ENCODE measurements at regions not wholly inside any gene's neighbourhood (a gene's known extent, or its start where the extent isn't known, plus 50 kb on each side); places are given as distances from the start of the nearest gene placed in this dataset.

DNA sequence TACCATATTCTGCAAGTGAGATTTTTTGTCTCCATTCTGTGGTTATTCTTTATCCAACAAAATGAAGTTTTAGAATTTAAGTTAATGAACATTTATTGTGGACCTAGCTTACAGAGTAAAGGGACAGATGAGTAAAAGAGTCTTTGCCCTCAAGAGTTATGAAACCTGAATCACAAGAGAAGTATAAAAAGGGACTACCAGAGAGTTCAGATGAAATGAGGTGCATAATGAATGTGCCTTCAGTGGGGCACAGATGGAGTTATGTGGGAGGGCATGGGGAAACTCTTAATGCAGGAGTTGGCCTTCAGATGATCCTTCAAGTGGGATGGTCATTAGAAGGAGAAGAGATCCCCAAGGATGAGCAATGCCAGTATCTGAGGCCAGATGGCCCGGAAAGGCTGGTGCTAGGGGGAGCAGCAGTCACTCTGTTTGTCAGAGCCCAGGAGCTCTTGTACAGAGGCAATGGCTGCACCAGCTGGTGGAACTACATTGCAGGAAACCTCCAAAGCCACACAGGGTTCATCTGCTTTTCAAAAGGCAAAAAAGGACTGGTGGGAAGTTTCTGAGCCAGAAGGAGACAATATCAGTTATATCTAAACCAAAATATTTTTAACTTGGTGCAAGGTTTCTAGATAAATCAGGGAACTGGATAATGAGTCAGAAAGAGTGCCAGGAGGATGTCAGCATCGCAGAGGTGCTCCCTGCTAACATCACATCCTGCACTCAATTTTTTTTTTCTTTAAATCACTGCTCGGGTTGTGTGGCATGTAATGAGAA lies 162.0 kb downstream of the KLF6 start:
- Histone ChIP-seq H2AK5ac (ENCODE audit: low read length) (no peak overlapping the region), H3K56ac (ENCODE audit: low read length) (no peak overlapping the region), H3K27ac (ENCODE audit: low read depth, low read length) (no peak overlapping the region), H3K79me1 (ENCODE audit: low read length) (no peaks in the 10 kb centered on the region), H3K9ac (ENCODE audit: low read length) (no peak overlapping the region), H3K4me3 (ENCODE audit: low read length) (no peak overlapping the region), H2BK15ac (replicated peaks; ENCODE audit: low read depth) (no peak overlapping the region), H3K4ac (ENCODE audit: low read depth, low read length) (no peak overlapping the region), H4K8ac (ENCODE audit: low read depth, low read length) (no peak overlapping the region), H3K23ac (ENCODE audit: low read length) (no peak overlapping the region), H3K79me2 (ENCODE audit: control insufficient read depth, insufficient read depth, low read length) (no peaks in the 10 kb centered on the region), H3K36me3 (ENCODE audit: control insufficient read depth, insufficient read depth, low read length) (no peaks in the 10 kb centered on the region), H2BK120ac (ENCODE audit: low read depth, low read length) (no peak overlapping the region), H3K4me2 (ENCODE audit: low read length) (no peak overlapping the region), H3K27me3 (ENCODE audit: insufficient read depth, low read length, poor library complexity) (no peaks in the 10 kb centered on the region), H4K5ac (ENCODE audit: low read length) (no peak overlapping the region), H2BK5ac (ENCODE audit: low read length) (no peak overlapping the region), H3K4me1 (ENCODE audit: control insufficient read depth, low read depth, low read length) (no peaks in the 10 kb centered on the region), H3K18ac (ENCODE audit: low read length) (no peak overlapping the region)
- WGBS (ENCODE audit: extremely low coverage, insufficient coverage, low lambda C conversion rate) = no CpG with 5 or more reads among the region's 3 CpGs
- DNase-seq = no peak

DNA sequence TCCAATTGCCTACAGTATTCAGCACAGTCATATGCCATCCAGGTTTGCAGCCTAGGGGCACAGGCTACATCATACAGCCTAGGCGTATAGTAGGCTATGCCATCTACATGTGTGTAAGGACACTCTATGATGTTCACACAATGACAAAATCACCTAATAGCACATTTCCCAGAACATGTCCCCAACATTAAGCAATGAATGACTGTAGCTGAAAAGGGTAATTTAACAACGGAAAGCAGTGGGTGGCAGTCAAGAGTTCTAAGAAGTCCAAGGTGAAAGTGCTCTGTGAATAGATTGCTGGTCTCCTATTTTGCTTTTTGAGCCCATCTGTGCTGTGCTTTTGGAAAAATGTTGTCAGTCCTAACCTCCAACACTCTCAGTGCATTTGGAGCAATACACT lies 162.6 kb downstream of the KLF6 start:
- Histone ChIP-seq H3K27me3 (ENCODE audit: insufficient read depth, low read length, poor library complexity) (no peaks in the 10 kb centered on the region), H3K79me2 (ENCODE audit: control insufficient read depth, insufficient read depth, low read length) (no peaks in the 10 kb centered on the region), H2BK5ac (ENCODE audit: low read length) (no peak overlapping the region), H3K79me1 (ENCODE audit: low read length) (no peaks in the 10 kb centered on the region), H4K5ac (ENCODE audit: low read length) (no peak overlapping the region), H3K23ac (ENCODE audit: low read length) (no peak overlapping the region), H4K8ac (ENCODE audit: low read depth, low read length) (no peak overlapping the region), H2BK120ac (ENCODE audit: low read depth, low read length) (no peak overlapping the region), H3K4me1 (ENCODE audit: control insufficient read depth, low read depth, low read length) (no peaks in the 10 kb centered on the region), H3K9ac (ENCODE audit: low read length) (no peak overlapping the region), H3K4ac (ENCODE audit: low read depth, low read length) (no peak overlapping the region), H3K36me3 (ENCODE audit: control insufficient read depth, insufficient read depth, low read length) (no peaks in the 10 kb centered on the region), H3K27ac (ENCODE audit: low read depth, low read length) (no peak overlapping the region), H2AK5ac (ENCODE audit: low read length) (no peak overlapping the region), H3K4me3 (ENCODE audit: low read length) (no peak overlapping the region), H3K18ac (ENCODE audit: low read length) (no peak overlapping the region), H3K56ac (ENCODE audit: low read length) (no peak overlapping the region), H2BK15ac (replicated peaks; ENCODE audit: low read depth) (no peak overlapping the region), H3K4me2 (ENCODE audit: low read length) (no peak overlapping the region)
- DNase-seq = no peak
- no CpG with 5 or more reads among the region's 2 CpGs for WGBS (ENCODE audit: extremely low coverage, insufficient coverage, low lambda C conversion rate)

DNA sequence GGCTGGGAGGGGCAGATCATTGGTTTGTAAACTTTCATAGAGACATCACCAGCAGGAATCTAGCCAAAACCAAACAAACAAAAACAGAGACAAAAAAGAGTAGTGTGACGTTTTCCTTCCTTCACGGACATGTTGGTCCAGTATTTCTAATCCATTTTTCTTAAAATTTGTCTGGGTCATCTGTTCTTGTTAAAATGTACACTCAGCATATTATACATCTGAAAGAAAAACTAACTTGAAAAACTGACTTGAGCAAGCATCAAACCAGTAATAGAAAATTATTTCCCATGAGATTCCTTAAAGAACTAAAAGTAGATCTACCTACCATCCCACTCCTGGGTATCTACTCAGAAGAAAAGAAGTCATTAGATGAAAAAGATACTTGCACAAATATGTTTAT lies 164.2 kb downstream of the KLF6 start:
- Histone ChIP-seq H2BK120ac (ENCODE audit: low read depth, low read length) (no peak overlapping the region), H3K56ac (ENCODE audit: low read length) (no peak overlapping the region), H2BK5ac (ENCODE audit: low read length) (no peak overlapping the region), H3K36me3 (ENCODE audit: control insufficient read depth, insufficient read depth, low read length) (no peaks in the 10 kb centered on the region), H4K5ac (ENCODE audit: low read length) (no peak overlapping the region), H3K27me3 (ENCODE audit: insufficient read depth, low read length, poor library complexity) (no peaks in the 10 kb centered on the region), H3K79me1 (ENCODE audit: low read length) (no peaks in the 10 kb centered on the region), H2BK15ac (replicated peaks; ENCODE audit: low read depth) (no peak overlapping the region), H3K4me2 (ENCODE audit: low read length) (no peak overlapping the region), H3K18ac (ENCODE audit: low read length) (no peak overlapping the region), H3K4me1 (ENCODE audit: control insufficient read depth, low read depth, low read length) (no peaks in the 10 kb centered on the region), H3K4ac (ENCODE audit: low read depth, low read length) (no peak overlapping the region), H2AK5ac (ENCODE audit: low read length) (no peak overlapping the region), H3K79me2 (ENCODE audit: control insufficient read depth, insufficient read depth, low read length) (no peaks in the 10 kb centered on the region), H3K27ac (ENCODE audit: low read depth, low read length) (no peak overlapping the region), H3K9ac (ENCODE audit: low read length) (no peak overlapping the region), H3K23ac (ENCODE audit: low read length) (no peak overlapping the region), H4K8ac (ENCODE audit: low read depth, low read length) (no peak overlapping the region), H3K4me3 (ENCODE audit: low read length) (no peak overlapping the region)
- no CpG with 5 or more reads among the region's 2 CpGs for WGBS (ENCODE audit: extremely low coverage, insufficient coverage, low lambda C conversion rate)
- no peak for DNase-seq

DNA sequence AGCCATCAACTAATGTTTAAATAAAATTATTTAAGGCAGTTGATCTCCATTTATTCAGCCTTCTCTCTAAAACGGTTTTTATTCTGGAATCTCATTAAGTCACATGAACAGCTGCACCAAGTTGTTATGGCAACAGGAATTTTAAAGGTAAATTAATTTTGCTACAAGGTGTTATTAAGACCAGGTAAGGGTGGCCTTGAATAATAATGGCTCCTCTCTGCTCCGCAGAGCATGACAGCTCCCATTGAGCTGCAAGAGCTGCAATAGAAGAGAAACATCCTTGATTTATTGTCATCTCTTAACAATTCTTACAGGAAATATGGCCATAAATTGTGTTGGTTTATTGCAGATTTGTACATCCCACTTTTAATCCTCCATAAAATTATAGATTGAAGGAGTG lies 165.8 kb downstream of the KLF6 start:
- no peak overlapping the region for H3K27ac ChIP-seq (ENCODE audit: low read depth, low read length)
- H3K23ac ChIP-seq (ENCODE audit: low read length) = no peak overlapping the region
- H3K27me3 ChIP-seq (ENCODE audit: insufficient read depth, low read length, poor library complexity) = no peaks in the 10 kb centered on the region
- H3K18ac ChIP-seq (ENCODE audit: low read length) = no peak overlapping the region
- H2BK5ac ChIP-seq (ENCODE audit: low read length) = no peak overlapping the region
- H2BK15ac ChIP-seq (replicated peaks; ENCODE audit: low read depth) = no peak overlapping the region
- no peak overlapping the region for H3K4ac ChIP-seq (ENCODE audit: low read depth, low read length)
- no peak overlapping the region for H4K8ac ChIP-seq (ENCODE audit: low read depth, low read length)
- H3K4me1 ChIP-seq (ENCODE audit: control insufficient read depth, low read depth, low read length) = no peaks in the 10 kb centered on the region
- H3K4me2 ChIP-seq (ENCODE audit: low read length) = no peak overlapping the region
- no peak for DNase-seq
- no peaks in the 10 kb centered on the region for H3K79me2 ChIP-seq (ENCODE audit: control insufficient read depth, insufficient read depth, low read length)
- no CpG with 5 or more reads among the region's 2 CpGs for WGBS (ENCODE audit: extremely low coverage, insufficient coverage, low lambda C conversion rate)
- no peak overlapping the region for H3K4me3 ChIP-seq (ENCODE audit: low read length)
- H2BK120ac ChIP-seq (ENCODE audit: low read depth, low read length) = no peak overlapping the region
- no peaks in the 10 kb centered on the region for H3K36me3 ChIP-seq (ENCODE audit: control insufficient read depth, insufficient read depth, low read length)
- H3K56ac ChIP-seq (ENCODE audit: low read length) = no peak overlapping the region
- no peaks in the 10 kb centered on the region for H3K79me1 ChIP-seq (ENCODE audit: low read length)
- no peak overlapping the region for H4K5ac ChIP-seq (ENCODE audit: low read length)
- no peak overlapping the region for H2AK5ac ChIP-seq (ENCODE audit: low read length)
- H3K9ac ChIP-seq (ENCODE audit: low read length) = no peak overlapping the region

DNA sequence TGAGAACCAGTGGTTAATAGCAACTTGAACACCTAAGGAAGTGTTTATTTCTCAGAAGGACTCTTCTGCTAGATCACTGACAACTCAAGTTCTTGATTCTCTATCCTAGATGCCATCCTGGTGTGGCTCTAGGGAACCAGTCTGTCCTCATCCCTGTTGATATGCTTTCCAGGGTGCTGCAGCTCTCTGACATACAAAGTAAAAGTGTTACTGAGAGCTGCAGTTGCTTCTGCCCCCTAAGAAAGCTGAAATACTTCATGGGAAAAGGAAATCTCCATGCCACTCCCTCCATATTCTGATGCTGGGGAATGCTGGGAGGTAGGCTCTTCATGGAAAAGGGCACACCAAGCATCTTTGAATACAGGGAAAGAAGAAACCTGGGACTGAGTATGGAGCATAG lies 168.1 kb downstream of the KLF6 start:
- Histone ChIP-seq H3K79me1 (ENCODE audit: low read length) (no peaks in the 10 kb centered on the region), H3K23ac (ENCODE audit: low read length) (no peak overlapping the region), H2BK15ac (replicated peaks; ENCODE audit: low read depth) (no peak overlapping the region), H3K56ac (ENCODE audit: low read length) (no peak overlapping the region), H3K4ac (ENCODE audit: low read depth, low read length) (no peak overlapping the region), H4K8ac (ENCODE audit: low read depth, low read length) (no peak overlapping the region), H3K36me3 (ENCODE audit: control insufficient read depth, insufficient read depth, low read length) (no peaks in the 10 kb centered on the region), H3K27me3 (ENCODE audit: insufficient read depth, low read length, poor library complexity) (no peaks in the 10 kb centered on the region), H4K5ac (ENCODE audit: low read length) (no peak overlapping the region), H2BK5ac (ENCODE audit: low read length) (no peak overlapping the region), H3K27ac (ENCODE audit: low read depth, low read length) (no peak overlapping the region), H3K9ac (ENCODE audit: low read length) (no peak overlapping the region), H3K4me3 (ENCODE audit: low read length) (no peak overlapping the region), H2BK120ac (ENCODE audit: low read depth, low read length) (no peak overlapping the region), H3K79me2 (ENCODE audit: control insufficient read depth, insufficient read depth, low read length) (no peaks in the 10 kb centered on the region), H2AK5ac (ENCODE audit: low read length) (no peak overlapping the region), H3K4me1 (ENCODE audit: control insufficient read depth, low read depth, low read length) (no peaks in the 10 kb centered on the region), H3K4me2 (ENCODE audit: low read length) (no peak overlapping the region), H3K18ac (ENCODE audit: low read length) (no peak overlapping the region)
- peak; percentile 58 for DNase-seq

DNA sequence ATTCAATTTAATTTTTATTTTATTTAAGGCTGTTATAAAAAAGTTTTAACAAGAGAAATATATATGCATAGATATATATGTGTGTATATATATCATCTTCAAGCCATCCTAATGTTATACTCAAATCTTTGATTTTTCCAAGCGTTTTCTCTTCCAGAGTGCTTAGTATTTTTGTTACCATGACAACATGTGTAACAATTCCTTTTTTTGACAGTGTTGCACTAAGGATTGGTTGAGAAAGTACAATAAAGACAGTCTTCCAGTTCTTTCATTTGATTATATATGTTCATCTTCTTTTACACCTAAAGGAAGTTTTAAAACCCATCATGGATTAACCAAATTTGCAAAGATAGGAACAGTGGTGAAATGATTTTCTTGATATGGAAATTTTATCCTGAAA lies 171.7 kb downstream of the KLF6 start:
- H3K4me3 ChIP-seq (ENCODE audit: low read length) = no peak overlapping the region
- whole genome bisulfite sequencing (ENCODE audit: extremely low coverage, insufficient coverage, low lambda C conversion rate) = no CpG with 5 or more reads among the region's 1 CpG
- H2AK5ac ChIP-seq (ENCODE audit: low read length) = no peak overlapping the region
- H2BK120ac ChIP-seq (ENCODE audit: low read depth, low read length) = no peak overlapping the region
- no peak overlapping the region for H3K9ac ChIP-seq (ENCODE audit: low read length)
- H2BK5ac ChIP-seq (ENCODE audit: low read length) = no peak overlapping the region
- no peaks in the 10 kb centered on the region for H3K4me1 ChIP-seq (ENCODE audit: control insufficient read depth, low read depth, low read length)
- DNase-seq = no peak
- no peaks in the 10 kb centered on the region for H3K36me3 ChIP-seq (ENCODE audit: control insufficient read depth, insufficient read depth, low read length)
- no peak overlapping the region for H4K5ac ChIP-seq (ENCODE audit: low read length)
- H2BK15ac ChIP-seq (replicated peaks; ENCODE audit: low read depth) = no peak overlapping the region
- H3K79me1 ChIP-seq (ENCODE audit: low read length) = no peaks in the 10 kb centered on the region
- no peak overlapping the region for H3K4ac ChIP-seq (ENCODE audit: low read depth, low read length)
- no peak overlapping the region for H3K18ac ChIP-seq (ENCODE audit: low read length)
- no peak overlapping the region for H3K27ac ChIP-seq (ENCODE audit: low read depth, low read length)
- H3K79me2 ChIP-seq (ENCODE audit: control insufficient read depth, insufficient read depth, low read length) = no peaks in the 10 kb centered on the region
- no peak overlapping the region for H3K4me2 ChIP-seq (ENCODE audit: low read length)
- no peak overlapping the region for H3K56ac ChIP-seq (ENCODE audit: low read length)
- no peak overlapping the region for H4K8ac ChIP-seq (ENCODE audit: low read depth, low read length)
- H3K27me3 ChIP-seq (ENCODE audit: insufficient read depth, low read length, poor library complexity) = no peaks in the 10 kb centered on the region
- no peak overlapping the region for H3K23ac ChIP-seq (ENCODE audit: low read length)

Measured in mesendoderm (in vitro differentiated cells).